HepG2 (cell line): ENCODE measurements at regions not wholly inside any gene's neighbourhood (a gene's known extent, or its start where the extent isn't known, plus 50 kb on each side); places are given as distances from the start of the nearest gene placed in this dataset.

Experiments
- ATAC-seq: fragments of 200-7000 bp; cut with Tn5 transposase; 3 replicates; pipeline ENCODE4 v1.9.1; 2020; ENCODE audit warnings: mild to moderate bottlenecking, moderate library complexity
- BruUV-seq: library from RNA; stranded (reverse); fragments of 400-500 nt; replicated peaks from 2 replicates; lab custom pipeline; 2021; lab: Mats Ljungman, UMichigan
- CTCF ChIA-PET: fragments of 300-600 bp; formaldehyde crosslinking; extraction: SDS; loops from one replicate; lab custom pipeline; 2021; ENCODE audit warnings: low total read pairs, inconsistent platforms, low intra/inter-chr PET ratio; lab: Yijun Ruan, JAX
- POLR2A ChIA-PET: fragments of 350-600 bp; sonication (Branson Sonifier 250); formaldehyde crosslinking; loops from one replicate; lab custom pipeline; 2020; ENCODE audit warnings: antibody characterized with exemption, inconsistent platforms; lab: Yijun Ruan, JAX
- DNase-seq: peaks from one replicate; pipeline ENCODE4 v3.0.0-alpha.2; 2015; ENCODE audit warnings: low spot score
- FAIRE-seq: peaks from 3 replicates; lab custom pipeline; 2011; peaks lifted over from hg19 to GRCh38; lab: Jason Lieb, UNC
- H2AFZ ChIP-seq: one replicate; pipeline ENCODE4 v1.6.1; 2011; ENCODE audit warnings: low read length, inconsistent platforms
- H3K27ac ChIP-seq: fragments of 300-600 bp; 3 replicates; pipeline ENCODE4 v1.8.0; 2011; ENCODE audit warnings: mixed run types, mild to moderate bottlenecking, mixed read lengths, low read length, inconsistent platforms; ENCODE audit not compliant: insufficient read depth; ENCODE audit errors: extremely low read length
- H3K27me3 ChIP-seq, 2 experiments: fragments of 200-600 bp in 1 of 2; 2 replicates in 1 of 2; 3 replicates in 1 of 2; pipeline versions ENCODE4 v1.6.0 to v1.8.0; 2011; ENCODE audit warnings: low read length in 2 of 2, mild to moderate bottlenecking in 2 of 2, moderate library complexity in 2 of 2, inconsistent platforms in 1 of 2; ENCODE audit not compliant: insufficient read depth in 2 of 2, control insufficient read depth in 1 of 2
- H3K36me3 ChIP-seq, 2 experiments: fragments of 200-600 bp in 1 of 2; replicated peaks in 1 of 2; 2 replicates in 1 of 2; 3 replicates in 1 of 2; pipeline versions ENCODE4 v1.5.1 to v1.8.0; 2011; ENCODE audit warnings: low read length in 2 of 2, inconsistent platforms in 1 of 2; ENCODE audit not compliant: insufficient read depth in 2 of 2, control insufficient read depth in 1 of 2
- H3K4me1 ChIP-seq: 2 replicates; pipeline ENCODE4 v1.5.1; 2012; ENCODE audit warnings: low read length, inconsistent platforms; ENCODE audit not compliant: insufficient read depth
- H3K4me2 ChIP-seq: 2 replicates; pipeline ENCODE4 v1.6.0; 2011; ENCODE audit warnings: low read depth, low read length, inconsistent platforms
- H3K4me3 ChIP-seq, 3 experiments: fragments of 200-600 bp in 1 of 3; sonication (generic), shearing (Covaris generic) in 1 of 3; replicated peaks in 1 of 3; 2 replicates each; pipeline ENCODE4 v1.5.1; 2011 to 2016; ENCODE audit warnings: low read length in 3 of 3, inconsistent platforms in 2 of 3, low read depth in 2 of 3, mild to moderate bottlenecking in 2 of 3, control low read depth in 1 of 3, mixed read lengths in 1 of 3; ENCODE audit not compliant: insufficient read depth in 1 of 3
- H3K79me2 ChIP-seq: one replicate; pipeline ENCODE4 v1.6.1; 2011; ENCODE audit warnings: low read length, inconsistent platforms; ENCODE audit not compliant: insufficient read depth
- H3K9ac ChIP-seq: 2 replicates; pipeline ENCODE4 v1.6.0; 2011; ENCODE audit warnings: mild to moderate bottlenecking, low read depth, low read length, inconsistent platforms; ENCODE audit not compliant: insufficient read depth
- H3K9me3 ChIP-seq: 2 replicates; pipeline ENCODE4 v1.5.1; 2012; ENCODE audit warnings: mild to moderate bottlenecking, low read length
- H4K20me1 ChIP-seq: 2 replicates; pipeline ENCODE4 v1.6.0; 2011; ENCODE audit warnings: inconsistent platforms, mild to moderate bottlenecking, low read length, moderate library complexity; ENCODE audit not compliant: insufficient read depth
- CEBPG ChIP-seq: IDR thresholded peaks from 2 replicates; pipeline ENCODE4 v1.6.1; 2016
- FOXA1 ChIP-seq, 2 experiments: fragments of 450-650 bp in 1 of 2; sonication (generic) in 1 of 2; formaldehyde crosslinking in 1 of 2; IDR thresholded peaks; 2 replicates each; pipeline versions ENCODE4 v1.4.0 to v1.6.1; 2016 to 2020; ENCODE audit warnings: missing genetic modification reagents in 1 of 2
- MAFK ChIP-seq, 2 experiments: IDR thresholded peaks in 1 of 2; conservative IDR thresholded peaks in 1 of 2; 2 replicates each; pipeline ENCODE4 v1.6.1; 2011; ENCODE audit warnings: improper control_type of control experiment in 2 of 2, low read length in 2 of 2
- RELA ChIP-seq: sonication (generic); formaldehyde crosslinking; IDR thresholded peaks from 2 replicates; pipeline ENCODE4 v1.4.0; 2020; ENCODE audit warnings: missing genetic modification reagents
- SETDB1 ChIP-seq: sonication (generic); formaldehyde crosslinking; IDR thresholded peaks from 2 replicates; pipeline ENCODE4 v1.5.1; 2020; ENCODE audit warnings: missing genetic modification reagents, mild to moderate bottlenecking, borderline replicate concordance
- SNRNP70 ChIP-seq: fragments of 200-400 bp; formaldehyde crosslinking; IDR thresholded peaks from 2 replicates; pipeline ENCODE4 v1.6.1; 2017; ENCODE audit warnings: mild to moderate bottlenecking, low read depth, low read length, moderate library complexity
- ZNF205 ChIP-seq: IDR thresholded peaks from 2 replicates; pipeline ENCODE4 v1.6.1; 2018; ENCODE audit warnings: missing biosample characterization, missing genetic modification reagents
- ZNF383 ChIP-seq: sonication (generic); formaldehyde crosslinking; IDR thresholded peaks from 2 replicates; pipeline ENCODE4 v1.4.0; 2020; ENCODE audit warnings: missing genetic modification reagents, mild to moderate bottlenecking, borderline replicate concordance
- ZNF546 ChIP-seq: sonication (generic); formaldehyde crosslinking; conservative IDR thresholded peaks from 2 replicates; pipeline ENCODE4 v1.8.1; 2023; ENCODE audit warnings: mild to moderate bottlenecking, missing genetic modification reagents
- ZNF724P ChIP-seq: sonication (generic); formaldehyde crosslinking; IDR thresholded peaks from 2 replicates; pipeline ENCODE4 v1.8.0; 2022; ENCODE audit warnings: missing genetic modification reagents, borderline replicate concordance
- ZNF772 ChIP-seq: sonication (generic); formaldehyde crosslinking; IDR thresholded peaks from 2 replicates; pipeline ENCODE4 v1.5.0; 2020; ENCODE audit warnings: mild to moderate bottlenecking, missing genetic modification reagents
- WGBS: methylation state at CpG from one replicate; pipeline ENCODE4 v1.1.6; 2017; ENCODE audit warnings: low lambda C conversion rate; 5-methylcytosine and 5-hydroxymethylcytosine counted together
- in situ Hi-C: cut with HindIII; loops from 2 replicates; pipeline ENCODE4 v1.10.0; 2017; ENCODE audit warnings: low pct_unique_long_range_greater_than_20kb; ENCODE audit not compliant: extremely low pct_ligation_motif_present
- intact Hi-C: fragments of 100-400 bp; cut with micrococcal nuclease; formaldehyde crosslinking; loops from one replicate; pipeline ENCODE4 v1.10.0; 2022; ENCODE audit not compliant: unreplicated experiment
- TF ChIP-seq, protein P1 (sequence below): sonication (generic); formaldehyde crosslinking; IDR thresholded peaks from 2 replicates; pipeline ENCODE4 v1.4.0; 2020; ENCODE audit warnings: mild to moderate bottlenecking, missing genetic modification reagents
- TF ChIP-seq, protein P2 (sequence below): sonication (generic); formaldehyde crosslinking; IDR thresholded peaks from 2 replicates; pipeline ENCODE4 v1.8.1; 2023; ENCODE audit warnings: missing genetic modification reagents, inconsistent platforms, borderline replicate concordance
- TF ChIP-seq, protein P3 (sequence below): sonication (generic); formaldehyde crosslinking; IDR thresholded peaks from 2 replicates; pipeline ENCODE4 v1.4.0; 2020; ENCODE audit warnings: missing genetic modification reagents, borderline replicate concordance
- TF ChIP-seq, protein P4 (sequence below): sonication (generic); formaldehyde crosslinking; IDR thresholded peaks from 2 replicates; pipeline ENCODE4 v1.5.0; 2020; ENCODE audit warnings: missing genetic modification reagents

DNA sequence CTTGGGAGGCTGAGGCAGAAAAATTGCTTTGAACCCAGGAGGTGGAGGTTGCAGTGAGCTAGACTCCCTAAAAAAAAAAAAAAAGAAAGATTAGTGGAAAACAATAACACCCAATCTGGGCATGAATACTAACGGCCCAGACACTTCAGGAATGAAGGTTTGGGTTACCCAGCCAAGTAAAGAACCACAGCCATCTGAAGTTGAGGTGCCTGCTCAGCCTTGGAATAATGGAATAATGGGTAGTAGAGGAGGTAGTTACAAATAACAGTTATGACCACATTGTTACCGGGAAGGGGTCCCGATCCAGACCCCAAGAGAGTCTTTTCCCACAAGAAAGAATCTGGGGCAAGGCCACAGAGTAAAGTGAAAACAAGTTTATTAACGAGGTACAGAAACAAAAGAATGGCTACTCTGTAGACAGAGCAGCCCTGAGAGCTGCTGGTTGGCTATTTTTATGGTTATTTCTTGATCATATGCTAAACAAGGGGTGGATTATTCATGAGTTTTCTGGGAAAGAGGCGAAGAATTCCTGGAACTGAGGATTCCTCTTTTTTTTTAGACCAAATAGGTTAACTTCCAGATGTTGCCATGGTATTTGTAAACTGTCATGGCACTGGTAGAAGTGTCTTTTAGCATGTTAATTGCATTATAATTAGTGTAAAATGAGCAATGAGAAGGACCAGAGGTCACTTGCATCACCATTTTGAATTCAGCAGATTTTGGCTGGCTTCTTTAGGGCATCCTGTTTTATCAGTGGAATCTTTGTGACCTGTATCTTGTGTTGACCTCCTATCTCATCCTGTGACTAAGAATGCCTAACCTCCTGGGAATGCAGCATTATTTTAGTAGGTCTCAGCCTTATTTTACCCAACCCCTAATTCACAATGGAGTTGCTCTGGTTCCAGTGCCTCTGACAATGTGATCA, 96.2 kb upstream of the HAAO start:
- FAIRE-seq (no peak), ATAC-seq (no peak), DNase-seq (no peak)
- Histone ChIP-seq H3K79me2 (no peaks in the 10 kb centered on the region), H4K20me1 (no peaks in the 10 kb centered on the region), H3K4me3 (no peak overlapping the region), H3K27ac (no peak overlapping the region), H3K9ac (no peak overlapping the region), H3K27me3 (no peaks in the 10 kb centered on the region), H3K4me1 (peaks cover 8% of the 10 kb centered on the region), H3K4me2 (no peak overlapping the region), H2AFZ (no peak overlapping the region), H3K9me3 (peaks cover 4% of the 10 kb centered on the region; the same call in 1 of the 2 replicates), H3K36me3 (no peaks in the 10 kb centered on the region)
- ChIA-PET POLR2A (no interaction called here), CTCF (no interaction called here)
- 13% methylated on average over 5 of the region's 5 CpGs for WGBS
- no TSS peak for BruUV-seq
- in situ Hi-C loops, result no loop called here
- intact Hi-C loops, result no loop called here
- TF ChIP-seq, protein P1, sequence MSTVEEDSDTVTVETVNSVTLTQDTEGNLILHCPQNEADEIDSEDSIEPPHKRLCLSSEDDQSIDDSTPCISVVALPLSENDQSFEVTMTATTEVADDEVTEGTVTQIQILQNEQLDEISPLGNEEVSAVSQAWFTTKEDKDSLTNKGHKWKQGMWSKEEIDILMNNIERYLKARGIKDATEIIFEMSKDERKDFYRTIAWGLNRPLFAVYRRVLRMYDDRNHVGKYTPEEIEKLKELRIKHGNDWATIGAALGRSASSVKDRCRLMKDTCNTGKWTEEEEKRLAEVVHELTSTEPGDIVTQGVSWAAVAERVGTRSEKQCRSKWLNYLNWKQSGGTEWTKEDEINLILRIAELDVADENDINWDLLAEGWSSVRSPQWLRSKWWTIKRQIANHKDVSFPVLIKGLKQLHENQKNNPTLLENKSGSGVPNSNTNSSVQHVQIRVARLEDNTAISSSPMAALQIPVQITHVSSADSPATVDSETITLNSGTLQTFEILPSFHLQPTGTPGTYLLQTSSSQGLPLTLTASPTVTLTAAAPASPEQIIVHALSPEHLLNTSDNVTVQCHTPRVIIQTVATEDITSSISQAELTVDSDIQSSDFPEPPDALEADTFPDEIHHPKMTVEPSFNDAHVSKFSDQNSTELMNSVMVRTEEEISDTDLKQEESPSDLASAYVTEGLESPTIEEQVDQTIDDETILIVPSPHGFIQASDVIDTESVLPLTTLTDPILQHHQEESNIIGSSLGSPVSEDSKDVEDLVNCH (CRISPR knock-in tag), result no peak
- TF ChIP-seq ZNF772 (CRISPR knock-in tag) (no peak), RELA (CRISPR knock-in tag) (no peak), CEBPG (CRISPR knock-in tag) (no peak), SNRNP70 (no peak), MAFK (conservative IDR thresholded peaks at IDR 0.05 in 1 of 2, IDR thresholded peaks at IDR 0.05 in 1 of 2; ENCODE audit: low read length in 2 of 2) (no peak), ZNF205 (CRISPR knock-in tag) (no peak), ZNF724P (CRISPR knock-in tag) (no peak), ZNF383 (CRISPR knock-in tag) (no peak), ZNF546 (no peak), FOXA1 (IDR thresholded peaks at IDR 0.05) (no peak), FOXA1 (CRISPR knock-in tag; IDR thresholded peaks at IDR 0.05) (no peak), SETDB1 (CRISPR knock-in tag) (no peak)
- TF ChIP-seq, protein P2, sequence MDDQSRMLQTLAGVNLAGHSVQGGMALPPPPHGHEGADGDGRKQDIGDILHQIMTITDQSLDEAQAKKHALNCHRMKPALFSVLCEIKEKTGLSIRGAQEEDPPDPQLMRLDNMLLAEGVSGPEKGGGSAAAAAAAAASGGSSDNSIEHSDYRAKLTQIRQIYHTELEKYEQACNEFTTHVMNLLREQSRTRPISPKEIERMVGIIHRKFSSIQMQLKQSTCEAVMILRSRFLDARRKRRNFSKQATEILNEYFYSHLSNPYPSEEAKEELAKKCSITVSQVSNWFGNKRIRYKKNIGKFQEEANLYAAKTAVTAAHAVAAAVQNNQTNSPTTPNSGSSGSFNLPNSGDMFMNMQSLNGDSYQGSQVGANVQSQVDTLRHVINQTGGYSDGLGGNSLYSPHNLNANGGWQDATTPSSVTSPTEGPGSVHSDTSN (CRISPR knock-in tag), result no peak
- TF ChIP-seq, protein P3, sequence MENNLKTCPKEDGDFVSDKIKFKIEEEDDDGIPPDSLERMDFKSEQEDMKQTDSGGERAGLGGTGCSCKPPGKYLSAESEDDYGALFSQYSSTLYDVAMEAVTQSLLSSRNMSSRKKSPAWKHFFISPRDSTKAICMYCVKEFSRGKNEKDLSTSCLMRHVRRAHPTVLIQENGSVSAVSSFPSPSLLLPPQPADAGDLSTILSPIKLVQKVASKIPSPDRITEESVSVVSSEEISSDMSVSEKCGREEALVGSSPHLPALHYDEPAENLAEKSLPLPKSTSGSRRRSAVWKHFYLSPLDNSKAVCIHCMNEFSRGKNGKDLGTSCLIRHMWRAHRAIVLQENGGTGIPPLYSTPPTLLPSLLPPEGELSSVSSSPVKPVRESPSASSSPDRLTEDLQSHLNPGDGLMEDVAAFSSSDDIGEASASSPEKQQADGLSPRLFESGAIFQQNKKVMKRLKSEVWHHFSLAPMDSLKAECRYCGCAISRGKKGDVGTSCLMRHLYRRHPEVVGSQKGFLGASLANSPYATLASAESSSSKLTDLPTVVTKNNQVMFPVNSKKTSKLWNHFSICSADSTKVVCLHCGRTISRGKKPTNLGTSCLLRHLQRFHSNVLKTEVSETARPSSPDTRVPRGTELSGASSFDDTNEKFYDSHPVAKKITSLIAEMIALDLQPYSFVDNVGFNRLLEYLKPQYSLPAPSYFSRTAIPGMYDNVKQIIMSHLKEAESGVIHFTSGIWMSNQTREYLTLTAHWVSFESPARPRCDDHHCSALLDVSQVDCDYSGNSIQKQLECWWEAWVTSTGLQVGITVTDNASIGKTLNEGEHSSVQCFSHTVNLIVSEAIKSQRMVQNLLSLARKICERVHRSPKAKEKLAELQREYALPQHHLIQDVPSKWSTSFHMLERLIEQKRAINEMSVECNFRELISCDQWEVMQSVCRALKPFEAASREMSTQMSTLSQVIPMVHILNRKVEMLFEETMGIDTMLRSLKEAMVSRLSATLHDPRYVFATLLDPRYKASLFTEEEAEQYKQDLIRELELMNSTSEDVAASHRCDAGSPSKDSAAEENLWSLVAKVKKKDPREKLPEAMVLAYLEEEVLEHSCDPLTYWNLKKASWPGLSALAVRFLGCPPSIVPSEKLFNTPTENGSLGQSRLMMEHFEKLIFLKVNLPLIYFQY, result no peak
- TF ChIP-seq, protein P4, sequence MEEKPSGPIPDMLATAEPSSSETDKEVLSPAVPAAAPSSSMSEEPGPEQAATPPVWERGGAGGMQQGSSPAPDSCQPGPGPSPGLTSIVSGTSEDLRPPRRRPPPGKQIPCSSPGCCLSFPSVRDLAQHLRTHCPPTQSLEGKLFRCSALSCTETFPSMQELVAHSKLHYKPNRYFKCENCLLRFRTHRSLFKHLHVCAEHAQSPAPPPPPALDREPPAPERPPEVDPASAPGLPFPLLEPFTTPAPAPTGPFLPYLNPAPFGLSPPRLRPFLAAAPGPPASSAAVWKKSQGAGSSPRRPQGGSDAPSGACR, result no peak
